ENCODE measurements at regions not wholly inside any gene's neighbourhood (a gene's known extent, or its start where the extent isn't known, plus 50 kb on each side); places are given as distances from the start of the nearest gene placed in this dataset.

- H3K27ac ChIP-seq (ENCODE audit: insufficient read depth, low read length), result no peak overlapping the region
- H2BK15ac ChIP-seq (ENCODE audit: low read depth, low read length), result no peak overlapping the region
- H2AK9ac ChIP-seq (replicated peaks; ENCODE audit: low read depth, low read length, poor library complexity), result no peak overlapping the region
- in situ Hi-C loops (cut with MboI; ENCODE audit: low sequenced_read_pairs) (no loop called here), dilution Hi-C loops (cut with HindIII; ENCODE audit: low sequenced_read_pairs, unreplicated experiment) (no loop called here), intact Hi-C loops (cut with micrococcal nuclease) (no loop called here)
- H4K91ac ChIP-seq (ENCODE audit: insufficient read depth, low read depth, low read length), result no peak overlapping the region
- H2AFZ ChIP-seq (replicated peaks; ENCODE audit: low read length, poor library complexity), result no peak overlapping the region
- no peaks in the 10 kb centered on the region for H3K9me1 ChIP-seq (ENCODE audit: insufficient read depth, low read length)
- H3K18ac ChIP-seq (ENCODE audit: low read depth, low read length), result no peak overlapping the region
- no peaks in the 10 kb centered on the region for H3K4me1 ChIP-seq (ENCODE audit: control insufficient read depth, insufficient read depth, low read length)
- H3K14ac ChIP-seq (replicated peaks; ENCODE audit: low read depth, low read length), result no peak overlapping the region
- DNase-seq (no peak), ATAC-seq (ENCODE audit: low read depth) (no peak)
- H2BK120ac ChIP-seq (ENCODE audit: low read depth, low read length), result no peak overlapping the region
- ChIA-PET POLR2A (ENCODE audit: unreplicated experiment) (no interaction called here), CTCF (interaction anchor here (0.7 kb wide), 1 partner anchor 126 kb away, joined by 3 read pairs; no protein-coding TSS in a partner anchor)
- H3K56ac ChIP-seq (ENCODE audit: extremely low read depth, insufficient read depth, low read length), result no peak overlapping the region
- H3K27me3 ChIP-seq (ENCODE audit: control insufficient read depth, insufficient read depth, low read length), result no peaks in the 10 kb centered on the region
- no peaks in the 10 kb centered on the region for H3K79me1 ChIP-seq (ENCODE audit: low read depth in 1 of 2, low read length in 2 of 2)
- no peak overlapping the region for H3K4ac ChIP-seq (ENCODE audit: low read depth, low read length)
- no peaks in the 10 kb centered on the region for H3K36me3 ChIP-seq (ENCODE audit: control insufficient read depth, insufficient read depth, low read length)
- no peak overlapping the region for H2BK20ac ChIP-seq (ENCODE audit: low read depth, low read length)
- H2BK5ac ChIP-seq (ENCODE audit: low read depth, low read length, poor library complexity, severe bottlenecking), result no peak overlapping the region
- WGBS, 2 experiments (ENCODE audit: extremely low coverage in 2 of 2, insufficient read length in 1 of 2), result 60% methylated on average over 1 of the region's 4 CpGs; no CpG with 5 or more reads in 1 of the 2 experiments
- H3K4me2 ChIP-seq (ENCODE audit: low read depth, low read length), result no peak overlapping the region
- H4K8ac ChIP-seq (ENCODE audit: low read depth in 2 of 2, low read length in 2 of 2), result no peak overlapping the region
- H3K9ac ChIP-seq (ENCODE audit: low read depth, low read length), result no peak overlapping the region
- H4K5ac ChIP-seq (ENCODE audit: low read depth, low read length), result no peak overlapping the region
- H3K9me3 ChIP-seq (ENCODE audit: control insufficient read depth, insufficient read depth, low read length), result no peaks in the 10 kb centered on the region
- no peak overlapping the region for H3K23ac ChIP-seq (ENCODE audit: low read depth, low read length)
- no peak overlapping the region for H3K4me3 ChIP-seq (ENCODE audit: insufficient read depth, low read depth, low read length)
- no peak overlapping the region for H2AK5ac ChIP-seq (ENCODE audit: low read depth, low read length)
- no TSS peak for BruUV-seq (replicated peaks)
- TF ChIP-seq RCOR1 (IDR thresholded peaks at IDR 0.05; ENCODE audit: insufficient replicate concordance, low read length) (no peak), MXI1 (IDR thresholded peaks at IDR 0.05; ENCODE audit: borderline replicate concordance, low read depth, low read length) (no peak), POLR2A (IDR thresholded peaks at IDR 0.05; ENCODE audit: low read depth, low read length) (no peak), CHD1 (IDR thresholded peaks at IDR 0.05; ENCODE audit: low read depth, low read length) (no peak), FOS (IDR thresholded peaks at IDR 0.05; ENCODE audit: low read depth, low read length) (no peak), RAD21 (IDR thresholded peaks at IDR 0.05; ENCODE audit: low read length) (no peak), BHLHE40 (IDR thresholded peaks at IDR 0.05; ENCODE audit: low read depth, low read length) (no peak), CEBPB (IDR thresholded peaks at IDR 0.05; ENCODE audit: low read depth, low read length) (no peak), MAFK (IDR thresholded peaks at IDR 0.05; ENCODE audit: low read depth, low read length) (no peak), ELK1 (IDR thresholded peaks at IDR 0.05; ENCODE audit: borderline replicate concordance, low read depth, low read length) (no peak), MAZ (IDR thresholded peaks at IDR 0.05; ENCODE audit: borderline replicate concordance, low read depth, low read length) (no peak), RFX5 (IDR thresholded peaks at IDR 0.05; ENCODE audit: low read depth, low read length) (no peak), NFE2L2 (IDR thresholded peaks at IDR 0.05; ENCODE audit: low read depth, low read length) (no peak), SMC3 (IDR thresholded peaks at IDR 0.05; ENCODE audit: low read depth, low read length) (no peak)
- TF ChIP-seq, protein P1, sequence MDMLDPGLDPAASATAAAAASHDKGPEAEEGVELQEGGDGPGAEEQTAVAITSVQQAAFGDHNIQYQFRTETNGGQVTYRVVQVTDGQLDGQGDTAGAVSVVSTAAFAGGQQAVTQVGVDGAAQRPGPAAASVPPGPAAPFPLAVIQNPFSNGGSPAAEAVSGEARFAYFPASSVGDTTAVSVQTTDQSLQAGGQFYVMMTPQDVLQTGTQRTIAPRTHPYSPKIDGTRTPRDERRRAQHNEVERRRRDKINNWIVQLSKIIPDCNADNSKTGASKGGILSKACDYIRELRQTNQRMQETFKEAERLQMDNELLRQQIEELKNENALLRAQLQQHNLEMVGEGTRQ (IDR thresholded peaks at IDR 0.05; ENCODE audit: low read depth, low read length), result no peak
- TF ChIP-seq, protein P2, sequence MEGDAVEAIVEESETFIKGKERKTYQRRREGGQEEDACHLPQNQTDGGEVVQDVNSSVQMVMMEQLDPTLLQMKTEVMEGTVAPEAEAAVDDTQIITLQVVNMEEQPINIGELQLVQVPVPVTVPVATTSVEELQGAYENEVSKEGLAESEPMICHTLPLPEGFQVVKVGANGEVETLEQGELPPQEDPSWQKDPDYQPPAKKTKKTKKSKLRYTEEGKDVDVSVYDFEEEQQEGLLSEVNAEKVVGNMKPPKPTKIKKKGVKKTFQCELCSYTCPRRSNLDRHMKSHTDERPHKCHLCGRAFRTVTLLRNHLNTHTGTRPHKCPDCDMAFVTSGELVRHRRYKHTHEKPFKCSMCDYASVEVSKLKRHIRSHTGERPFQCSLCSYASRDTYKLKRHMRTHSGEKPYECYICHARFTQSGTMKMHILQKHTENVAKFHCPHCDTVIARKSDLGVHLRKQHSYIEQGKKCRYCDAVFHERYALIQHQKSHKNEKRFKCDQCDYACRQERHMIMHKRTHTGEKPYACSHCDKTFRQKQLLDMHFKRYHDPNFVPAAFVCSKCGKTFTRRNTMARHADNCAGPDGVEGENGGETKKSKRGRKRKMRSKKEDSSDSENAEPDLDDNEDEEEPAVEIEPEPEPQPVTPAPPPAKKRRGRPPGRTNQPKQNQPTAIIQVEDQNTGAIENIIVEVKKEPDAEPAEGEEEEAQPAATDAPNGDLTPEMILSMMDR (conservative IDR thresholded peaks at IDR 0.05; ENCODE audit: low read depth, low read length), result no peak
- no peaks in the 10 kb centered on the region for H4K20me1 ChIP-seq (ENCODE audit: insufficient read depth, low read length)
Observed at GRCh38 chr13:105817498-105817897, 718.0 kb downstream of the EFNB2 start.

All from IMR-90 (cell line).